Epithelial cell of esophagus (primary cell): ENCODE measurements at regions not wholly inside any gene's neighbourhood (a gene's known extent, or its start where the extent isn't known, plus 50 kb on each side); places are given as distances from the start of the nearest gene placed in this dataset.
A peak's percentile ranks its signal among the peaks of the same experiment; 100 is the strongest.

Experiments
- DNase-seq: peaks from one replicate; pipeline ENCODE4 v3.0.0; 2010; ENCODE audit warnings: low read depth
- H3K4me3 ChIP-seq: 2 replicates; pipeline ENCODE4 v1.5.1; 2011; ENCODE audit warnings: mild to moderate bottlenecking, low read length, control low read depth
- CTCF ChIP-seq: IDR thresholded peaks from 2 replicates; pipeline ENCODE4 v1.5.1; 2011; ENCODE audit warnings: low read depth, mild to moderate bottlenecking, low read length, control low read depth, inconsistent platforms; ENCODE audit not compliant: insufficient read depth; ENCODE audit errors: missing control alignments

GRCh38 chr12:91327889-91328288 lies 145.3 kb upstream of the DCN start:
- DNase-seq, result no peak
- TF ChIP-seq CTCF, result no peak
- H3K4me3 ChIP-seq, result no peak overlapping the region

GRCh38 chr12:91327131-91327530 lies 144.5 kb upstream of the DCN start:
- H3K4me3 ChIP-seq, result no peak overlapping the region
- no peak for DNase-seq

GRCh38 chr12:91326058-91327027 lies 143.7 kb upstream of the DCN start:
- DNase-seq, result peak; percentile 46
- no peak overlapping the region for H3K4me3 ChIP-seq
- TF ChIP-seq CTCF, result peak; percentile 76

More at GRCh38 chr12:91327131-91327530, 144.5 kb upstream of the DCN start:
- no peak for TF ChIP-seq CTCF

- no peak for DNase-seq
- TF ChIP-seq CTCF, result no peak
- no peak overlapping the region for H3K4me3 ChIP-seq
These were observed 138.4 kb upstream of the DCN start for GRCh38 chr12:91320999-91321398.

- TF ChIP-seq CTCF, result no peak
These were observed 136.6 kb upstream of the DCN start for GRCh38 chr12:91319071-91319760.

GRCh38 chr12:91317306-91317705 lies 134.7 kb upstream of the DCN start:
- no peak for DNase-seq
- no peak overlapping the region for H3K4me3 ChIP-seq
- no peak for TF ChIP-seq CTCF

More at GRCh38 chr12:91319071-91319760, 136.6 kb upstream of the DCN start:
- H3K4me3 ChIP-seq, result no peak overlapping the region
- DNase-seq, result no peak

- no peak for DNase-seq
- TF ChIP-seq CTCF, result no peak
- no peak overlapping the region for H3K4me3 ChIP-seq
These were observed 134.3 kb upstream of the DCN start for GRCh38 chr12:91316907-91317269.
